ENCODE measurements at regions not wholly inside any gene's neighbourhood (a gene's known extent, or its start where the extent isn't known, plus 50 kb on each side); places are given as distances from the start of the nearest gene placed in this dataset.

- POLR2A ChIA-PET: no interaction called here
- Histone ChIP-seq H3K36me3 (ENCODE audit: control insufficient read depth in 2 of 2, insufficient read depth in 1 of 2, low read length in 2 of 2) (no peaks in the 10 kb centered on the region), H3K4me1 (ENCODE audit: control insufficient read depth, insufficient read depth, low read length) (no peaks in the 10 kb centered on the region), H3K4me3 (ENCODE audit: low read depth, low read length) (no peak overlapping the region), H3K9me3 (ENCODE audit: control insufficient read depth, insufficient read depth, low read depth, low read length) (no peaks in the 10 kb centered on the region), H3K27ac (ENCODE audit: extremely low read depth, low read depth, low read length) (no peak overlapping the region)
- CTCF ChIA-PET: no interaction called here
- TF ChIP-seq ZNF341 (tag by site-specific recombination; IDR thresholded peaks at IDR 0.05; ENCODE audit: low read depth): no peak
- TF ChIP-seq, protein P1, sequence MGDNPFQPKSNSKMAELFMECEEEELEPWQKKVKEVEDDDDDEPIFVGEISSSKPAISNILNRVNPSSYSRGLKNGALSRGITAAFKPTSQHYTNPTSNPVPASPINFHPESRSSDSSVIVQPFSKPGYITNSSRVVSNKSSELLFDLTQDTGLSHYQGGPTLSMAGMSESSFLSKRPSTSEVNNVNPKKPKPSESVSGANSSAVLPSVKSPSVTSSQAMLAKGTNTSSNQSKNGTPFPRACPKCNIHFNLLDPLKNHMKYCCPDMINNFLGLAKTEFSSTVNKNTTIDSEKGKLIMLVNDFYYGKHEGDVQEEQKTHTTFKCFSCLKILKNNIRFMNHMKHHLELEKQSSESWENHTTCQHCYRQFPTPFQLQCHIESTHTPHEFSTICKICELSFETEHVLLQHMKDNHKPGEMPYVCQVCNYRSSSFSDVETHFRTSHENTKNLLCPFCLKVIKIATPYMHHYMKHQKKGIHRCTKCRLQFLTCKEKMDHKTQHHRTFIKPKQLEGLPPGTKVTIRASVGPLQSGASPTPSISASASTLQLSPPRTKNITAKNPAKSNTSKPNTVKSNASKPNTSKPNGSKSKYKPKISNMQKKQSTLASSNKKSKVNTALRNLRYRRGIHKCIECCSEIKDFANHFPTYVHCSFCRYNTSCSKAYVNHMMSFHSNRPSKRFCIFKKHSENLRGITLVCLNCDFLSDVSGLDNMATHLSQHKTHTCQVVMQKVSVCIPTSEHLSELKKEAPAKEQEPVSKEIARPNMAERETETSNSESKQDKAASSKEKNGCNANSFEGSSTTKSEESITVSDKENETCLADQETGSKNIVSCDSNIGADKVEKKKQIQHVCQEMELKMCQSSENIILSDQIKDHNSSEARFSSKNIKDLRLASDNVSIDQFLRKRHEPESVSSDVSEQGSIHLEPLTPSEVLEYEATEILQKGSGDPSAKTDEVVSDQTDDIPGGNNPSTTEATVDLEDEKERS (tag by site-specific recombination; IDR thresholded peaks at IDR 0.05): no peak
- no peak for TF ChIP-seq TCF7L2 (IDR thresholded peaks at IDR 0.05; ENCODE audit: borderline replicate concordance, low read depth, low read length)
Observed at GRCh38 chr4:14091531-14091930, 464.0 kb upstream of the BOD1L1 start.

DNA sequence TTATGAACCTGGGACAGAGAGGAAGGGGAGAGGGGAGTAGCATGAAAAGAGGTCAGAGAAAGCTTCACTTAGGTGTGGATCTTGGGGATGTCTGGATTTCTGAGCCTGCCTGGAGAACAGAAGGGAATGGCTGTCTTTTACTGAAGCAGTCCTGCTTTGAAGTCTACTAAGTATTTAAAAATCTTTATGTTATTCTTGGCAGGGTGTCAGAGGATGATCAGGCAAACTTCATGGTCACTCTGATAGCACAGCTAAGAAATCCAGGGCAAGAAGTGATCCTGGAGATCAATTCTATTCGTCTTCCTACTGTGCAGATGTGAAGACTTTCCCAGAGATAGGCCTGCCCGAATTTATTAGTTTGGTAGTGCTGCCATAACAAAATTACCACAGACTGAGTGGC lies 464.4 kb upstream of the BOD1L1 start:
- no peaks in the 10 kb centered on the region for H3K36me3 ChIP-seq (ENCODE audit: control insufficient read depth in 2 of 2, insufficient read depth in 1 of 2, low read length in 2 of 2)
- no peak overlapping the region for H3K27ac ChIP-seq (ENCODE audit: extremely low read depth, low read depth, low read length)
- POLR2A ChIA-PET: no interaction called here
- no peaks in the 10 kb centered on the region for H3K4me1 ChIP-seq (ENCODE audit: control insufficient read depth, insufficient read depth, low read length)
- H3K9me3 ChIP-seq (ENCODE audit: control insufficient read depth, insufficient read depth, low read depth, low read length): no peaks in the 10 kb centered on the region
- CTCF ChIA-PET: no interaction called here
- H3K4me3 ChIP-seq (ENCODE audit: low read depth, low read length): no peak overlapping the region
- TF ChIP-seq, protein P2, sequence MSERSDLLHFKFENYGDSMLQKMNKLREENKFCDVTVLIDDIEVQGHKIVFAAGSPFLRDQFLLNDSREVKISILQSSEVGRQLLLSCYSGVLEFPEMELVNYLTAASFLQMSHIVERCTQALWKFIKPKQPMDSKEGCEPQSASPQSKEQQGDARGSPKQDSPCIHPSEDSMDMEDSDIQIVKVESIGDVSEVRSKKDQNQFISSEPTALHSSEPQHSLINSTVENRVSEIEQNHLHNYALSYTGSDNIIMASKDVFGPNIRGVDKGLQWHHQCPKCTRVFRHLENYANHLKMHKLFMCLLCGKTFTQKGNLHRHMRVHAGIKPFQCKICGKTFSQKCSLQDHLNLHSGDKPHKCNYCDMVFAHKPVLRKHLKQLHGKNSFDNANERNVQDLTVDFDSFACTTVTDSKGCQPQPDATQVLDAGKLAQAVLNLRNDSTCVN (tag by site-specific recombination; optimal IDR thresholded peaks at IDR 0.05): no peak
- TF ChIP-seq ZNF837 (tag by site-specific recombination; IDR thresholded peaks at IDR 0.05) (no peak), ZNF341 (tag by site-specific recombination; IDR thresholded peaks at IDR 0.05; ENCODE audit: low read depth) (no peak), ZNF184 (tag by site-specific recombination; IDR thresholded peaks at IDR 0.05) (no peak), ZNF37A (tag by site-specific recombination; IDR thresholded peaks at IDR 0.05) (no peak), ZNF423 (tag by site-specific recombination; IDR thresholded peaks at IDR 0.05) (no peak), MEIS1 (CRISPR knock-in tag; IDR thresholded peaks at IDR 0.05; ENCODE audit: borderline replicate concordance) (no peak), ZNF138 (tag by site-specific recombination; IDR thresholded peaks at IDR 0.05; ENCODE audit: borderline replicate concordance) (no peak), ZNF660 (tag by site-specific recombination; IDR thresholded peaks at IDR 0.05) (no peak), ZNF132 (tag by site-specific recombination; IDR thresholded peaks at IDR 0.05; ENCODE audit: borderline replicate concordance) (no peak), ZNF362 (tag by site-specific recombination; IDR thresholded peaks at IDR 0.05) (no peak)
- TF ChIP-seq, protein P3, sequence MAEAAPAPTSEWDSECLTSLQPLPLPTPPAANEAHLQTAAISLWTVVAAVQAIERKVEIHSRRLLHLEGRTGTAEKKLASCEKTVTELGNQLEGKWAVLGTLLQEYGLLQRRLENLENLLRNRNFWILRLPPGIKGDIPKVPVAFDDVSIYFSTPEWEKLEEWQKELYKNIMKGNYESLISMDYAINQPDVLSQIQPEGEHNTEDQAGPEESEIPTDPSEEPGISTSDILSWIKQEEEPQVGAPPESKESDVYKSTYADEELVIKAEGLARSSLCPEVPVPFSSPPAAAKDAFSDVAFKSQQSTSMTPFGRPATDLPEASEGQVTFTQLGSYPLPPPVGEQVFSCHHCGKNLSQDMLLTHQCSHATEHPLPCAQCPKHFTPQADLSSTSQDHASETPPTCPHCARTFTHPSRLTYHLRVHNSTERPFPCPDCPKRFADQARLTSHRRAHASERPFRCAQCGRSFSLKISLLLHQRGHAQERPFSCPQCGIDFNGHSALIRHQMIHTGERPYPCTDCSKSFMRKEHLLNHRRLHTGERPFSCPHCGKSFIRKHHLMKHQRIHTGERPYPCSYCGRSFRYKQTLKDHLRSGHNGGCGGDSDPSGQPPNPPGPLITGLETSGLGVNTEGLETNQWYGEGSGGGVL (tag by site-specific recombination; IDR thresholded peaks at IDR 0.05): no peak
- TF ChIP-seq, protein P4, sequence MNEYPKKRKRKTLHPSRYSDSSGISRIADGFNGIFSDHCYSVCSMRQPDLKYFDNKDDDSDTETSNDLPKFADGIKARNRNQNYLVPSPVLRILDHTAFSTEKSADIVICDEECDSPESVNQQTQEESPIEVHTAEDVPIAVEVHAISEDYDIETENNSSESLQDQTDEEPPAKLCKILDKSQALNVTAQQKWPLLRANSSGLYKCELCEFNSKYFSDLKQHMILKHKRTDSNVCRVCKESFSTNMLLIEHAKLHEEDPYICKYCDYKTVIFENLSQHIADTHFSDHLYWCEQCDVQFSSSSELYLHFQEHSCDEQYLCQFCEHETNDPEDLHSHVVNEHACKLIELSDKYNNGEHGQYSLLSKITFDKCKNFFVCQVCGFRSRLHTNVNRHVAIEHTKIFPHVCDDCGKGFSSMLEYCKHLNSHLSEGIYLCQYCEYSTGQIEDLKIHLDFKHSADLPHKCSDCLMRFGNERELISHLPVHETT (tag by site-specific recombination; IDR thresholded peaks at IDR 0.05): no peak
- TF ChIP-seq, protein P1 (tag by site-specific recombination; IDR thresholded peaks at IDR 0.05): no peak
- TF ChIP-seq, protein P5, sequence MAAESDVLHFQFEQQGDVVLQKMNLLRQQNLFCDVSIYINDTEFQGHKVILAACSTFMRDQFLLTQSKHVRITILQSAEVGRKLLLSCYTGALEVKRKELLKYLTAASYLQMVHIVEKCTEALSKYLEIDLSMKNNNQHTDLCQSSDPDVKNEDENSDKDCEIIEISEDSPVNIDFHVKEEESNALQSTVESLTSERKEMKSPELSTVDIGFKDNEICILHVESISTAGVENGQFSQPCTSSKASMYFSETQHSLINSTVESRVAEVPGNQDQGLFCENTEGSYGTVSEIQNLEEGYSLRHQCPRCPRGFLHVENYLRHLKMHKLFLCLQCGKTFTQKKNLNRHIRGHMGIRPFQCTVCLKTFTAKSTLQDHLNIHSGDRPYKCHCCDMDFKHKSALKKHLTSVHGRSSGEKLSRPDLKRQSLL (tag by site-specific recombination; IDR thresholded peaks at IDR 0.05): no peak
- TF ChIP-seq, protein P6, sequence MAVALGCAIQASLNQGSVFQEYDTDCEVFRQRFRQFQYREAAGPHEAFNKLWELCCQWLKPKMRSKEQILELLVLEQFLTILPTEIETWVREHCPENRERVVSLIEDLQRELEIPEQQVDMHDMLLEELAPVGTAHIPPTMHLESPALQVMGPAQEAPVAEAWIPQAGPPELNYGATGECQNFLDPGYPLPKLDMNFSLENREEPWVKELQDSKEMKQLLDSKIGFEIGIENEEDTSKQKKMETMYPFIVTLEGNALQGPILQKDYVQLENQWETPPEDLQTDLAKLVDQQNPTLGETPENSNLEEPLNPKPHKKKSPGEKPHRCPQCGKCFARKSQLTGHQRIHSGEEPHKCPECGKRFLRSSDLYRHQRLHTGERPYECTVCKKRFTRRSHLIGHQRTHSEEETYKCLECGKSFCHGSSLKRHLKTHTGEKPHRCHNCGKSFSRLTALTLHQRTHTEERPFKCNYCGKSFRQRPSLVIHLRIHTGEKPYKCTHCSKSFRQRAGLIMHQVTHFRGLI (tag by site-specific recombination; IDR thresholded peaks at IDR 0.05): no peak
- TF ChIP-seq, protein P7, sequence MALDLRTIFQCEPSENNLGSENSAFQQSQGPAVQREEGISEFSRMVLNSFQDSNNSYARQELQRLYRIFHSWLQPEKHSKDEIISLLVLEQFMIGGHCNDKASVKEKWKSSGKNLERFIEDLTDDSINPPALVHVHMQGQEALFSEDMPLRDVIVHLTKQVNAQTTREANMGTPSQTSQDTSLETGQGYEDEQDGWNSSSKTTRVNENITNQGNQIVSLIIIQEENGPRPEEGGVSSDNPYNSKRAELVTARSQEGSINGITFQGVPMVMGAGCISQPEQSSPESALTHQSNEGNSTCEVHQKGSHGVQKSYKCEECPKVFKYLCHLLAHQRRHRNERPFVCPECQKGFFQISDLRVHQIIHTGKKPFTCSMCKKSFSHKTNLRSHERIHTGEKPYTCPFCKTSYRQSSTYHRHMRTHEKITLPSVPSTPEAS (tag by site-specific recombination; IDR thresholded peaks at IDR 0.05): no peak

All from HEK293 (cell line).